NCI-H1436 (cell line): ENCODE measurements at regions not wholly inside any gene's neighbourhood (a gene's known extent, or its start where the extent isn't known, plus 50 kb on each side); places are given as distances from the start of the nearest gene placed in this dataset.
"Not testable (repeated sequence)": the region's sequence is repeated elsewhere in the genome, so short reads cannot be mapped to it uniquely, and the experiment has no call there.

Source experiments
- DNase-seq: peaks from one replicate; lab custom pipeline; 2025; lab: John Stamatoyannopoulos, UW

DNA sequence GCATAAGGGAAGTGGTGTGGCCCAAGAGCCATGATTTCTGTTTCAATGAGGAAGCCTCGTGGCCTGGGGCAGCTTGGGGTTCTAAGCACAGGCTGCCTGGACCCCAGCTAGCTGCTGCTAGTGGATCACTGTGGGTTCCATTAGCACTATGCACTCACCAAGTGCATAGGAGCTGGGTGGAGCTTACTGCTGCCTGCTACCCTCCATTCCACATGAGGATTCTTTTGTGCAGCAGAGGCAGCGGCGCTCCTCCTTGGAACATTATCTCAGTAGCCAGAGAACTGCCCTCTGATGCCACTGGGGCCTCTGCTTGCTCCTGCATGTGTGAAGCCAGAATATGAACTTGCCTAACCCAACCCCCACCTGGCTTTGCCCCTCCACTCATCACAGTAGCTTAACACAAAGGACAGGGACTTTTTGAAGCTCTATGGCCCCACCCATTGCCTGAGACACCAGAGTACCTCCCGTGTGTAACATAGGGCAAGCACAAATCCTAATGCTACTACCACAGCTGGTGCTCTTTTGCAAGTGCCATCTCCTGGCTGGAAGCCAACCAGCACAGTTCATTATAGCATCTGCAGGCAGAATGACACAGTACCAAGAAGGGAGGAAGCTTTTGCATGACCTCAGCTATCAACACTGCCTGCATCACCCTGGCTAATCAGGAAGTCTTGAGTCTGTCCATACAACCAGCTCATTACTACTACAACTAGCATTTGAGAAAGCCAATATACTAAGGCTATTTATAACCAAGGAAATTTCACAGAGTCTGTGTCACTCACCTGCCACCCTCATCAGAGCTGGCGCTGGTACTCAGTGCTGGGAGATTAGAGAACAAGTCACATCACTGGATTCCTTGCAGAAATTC, 297.0 kb upstream of the GULP1 start:
- DNase-seq = peak; percentile 27

DNA sequence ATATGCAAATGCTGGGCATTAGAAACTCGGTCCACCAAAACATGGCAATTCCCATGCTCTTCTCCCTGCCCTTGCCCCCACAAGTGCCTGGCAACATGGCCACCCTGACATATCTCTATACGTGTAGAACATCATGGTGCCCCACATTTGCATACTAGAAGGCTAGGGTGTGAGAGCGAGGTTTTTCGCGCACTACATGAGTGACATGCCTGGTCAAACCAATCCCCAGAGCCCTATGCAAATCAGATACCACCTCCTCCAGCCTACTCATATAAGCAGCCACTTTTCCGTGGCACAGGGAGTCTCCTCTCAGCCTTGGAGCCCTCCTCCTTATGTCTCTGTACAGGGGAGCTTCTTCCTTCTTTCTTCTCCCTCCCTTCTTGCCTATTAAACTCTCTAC, 296.1 kb upstream of the GULP1 start:
- DNase-seq = no peak

DNA sequence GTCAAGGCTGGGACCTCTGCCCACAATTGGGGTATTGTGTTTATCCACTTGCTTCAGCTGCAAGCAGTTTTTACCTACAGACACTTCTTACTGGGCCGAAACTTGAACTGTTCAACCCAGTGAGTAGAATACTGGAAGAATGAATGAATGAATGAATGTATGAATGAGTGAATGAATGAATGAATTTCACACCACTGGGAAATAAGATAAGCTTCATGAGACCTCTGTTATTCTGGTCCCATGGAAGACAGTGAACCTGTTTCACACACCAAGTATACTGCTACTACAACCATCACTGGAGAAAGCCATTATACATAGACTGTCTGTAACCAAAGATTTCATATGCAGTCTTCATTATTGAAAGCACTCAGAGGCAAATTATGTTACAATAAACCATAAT, 295.0 kb upstream of the GULP1 start:
- no peak for DNase-seq

DNA sequence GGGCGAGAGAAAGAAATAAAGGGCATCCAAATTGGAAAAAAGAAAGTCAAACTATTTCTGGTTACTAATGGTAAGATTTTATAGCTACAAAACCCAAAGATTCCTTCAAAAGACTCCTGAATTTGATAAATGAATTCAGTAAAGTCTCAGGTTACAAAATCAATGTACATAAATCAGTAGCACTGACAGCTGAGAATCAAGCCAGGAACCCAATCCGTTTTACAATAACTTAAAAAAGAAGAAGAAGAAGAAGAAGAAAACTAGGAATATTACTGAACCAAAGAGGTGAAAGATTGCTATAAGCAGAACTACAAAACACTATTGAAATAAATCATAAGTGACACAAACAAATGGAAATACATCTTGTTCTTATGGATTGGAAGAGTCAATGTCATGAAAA, 291.5 kb upstream of the GULP1 start:
- no peak for DNase-seq

DNA sequence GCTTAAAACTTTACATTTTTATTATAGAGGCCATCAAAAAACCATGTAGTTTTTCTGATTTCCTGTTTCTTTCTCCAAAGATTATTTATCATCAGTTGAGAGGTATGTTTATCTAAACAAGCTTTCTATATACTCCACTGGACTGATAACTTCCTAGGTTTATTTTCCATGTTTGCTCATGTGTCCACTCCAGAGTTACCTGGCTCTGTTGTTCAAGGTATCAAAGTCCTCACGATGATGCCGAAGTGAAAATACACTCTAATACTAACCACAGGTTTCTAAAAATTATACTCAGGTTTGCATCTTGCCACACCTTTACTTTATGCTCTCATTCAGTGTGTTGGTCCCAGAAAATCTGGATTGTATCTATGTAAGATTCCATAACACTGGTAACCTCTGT, 287.9 kb upstream of the GULP1 start:
- no peak for DNase-seq

DNA sequence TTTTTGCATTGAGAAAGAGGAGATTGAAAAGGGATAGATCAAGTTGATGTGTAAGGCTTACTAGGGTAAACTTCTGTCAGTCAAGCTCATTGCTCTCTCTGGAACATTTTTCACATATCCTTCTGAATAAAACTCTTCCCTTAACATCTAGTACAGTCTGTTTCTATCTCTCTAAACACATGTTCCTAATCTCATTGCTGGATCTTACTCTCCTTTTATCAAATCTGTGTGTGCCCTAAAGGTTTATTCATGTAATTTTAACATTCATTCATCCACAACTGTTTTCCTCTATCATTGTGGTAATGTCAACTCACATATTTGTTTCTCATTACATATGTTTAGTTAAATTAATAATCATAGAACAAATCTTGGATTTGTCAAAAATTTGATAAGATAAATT, 277.9 kb upstream of the GULP1 start:
- DNase-seq = no peak

DNA sequence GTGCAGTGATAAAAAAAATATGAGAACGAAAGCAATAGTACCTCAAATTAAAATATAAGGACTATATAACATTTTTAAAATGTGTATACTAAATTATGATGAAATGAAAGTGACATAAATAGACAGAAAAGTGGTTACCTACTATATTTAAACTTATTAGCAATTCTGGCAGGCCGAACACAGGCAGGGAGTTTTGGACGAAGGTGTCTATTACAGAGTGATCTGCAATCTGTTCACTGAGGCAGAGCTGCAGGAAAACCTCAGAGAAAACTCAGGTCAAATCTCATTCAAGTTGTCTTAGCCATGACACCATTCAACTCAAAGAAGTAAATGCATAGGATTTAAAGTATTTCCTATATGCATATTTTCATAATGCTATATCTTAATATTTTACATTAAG, 274.8 kb upstream of the GULP1 start:
- no peak for DNase-seq

DNA sequence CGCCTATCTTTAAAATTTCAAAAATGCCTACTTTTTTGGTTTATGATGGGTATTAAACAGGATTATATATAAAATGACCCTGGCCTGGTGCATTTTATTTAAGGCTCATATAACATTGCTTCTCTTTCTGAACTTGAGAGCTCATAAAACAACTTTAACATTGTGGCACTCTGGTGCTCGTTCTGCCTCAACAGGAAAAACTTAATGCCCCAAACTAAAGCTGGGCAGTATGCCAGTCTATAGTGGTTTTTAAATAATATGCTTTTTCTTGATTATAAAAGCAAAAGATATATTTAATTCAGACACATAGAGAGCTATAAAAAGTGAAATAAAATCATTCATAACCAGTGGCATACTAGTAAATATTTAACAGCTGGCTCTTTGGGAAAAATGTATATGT, 269.3 kb upstream of the GULP1 start:
- no peak for DNase-seq

DNA sequence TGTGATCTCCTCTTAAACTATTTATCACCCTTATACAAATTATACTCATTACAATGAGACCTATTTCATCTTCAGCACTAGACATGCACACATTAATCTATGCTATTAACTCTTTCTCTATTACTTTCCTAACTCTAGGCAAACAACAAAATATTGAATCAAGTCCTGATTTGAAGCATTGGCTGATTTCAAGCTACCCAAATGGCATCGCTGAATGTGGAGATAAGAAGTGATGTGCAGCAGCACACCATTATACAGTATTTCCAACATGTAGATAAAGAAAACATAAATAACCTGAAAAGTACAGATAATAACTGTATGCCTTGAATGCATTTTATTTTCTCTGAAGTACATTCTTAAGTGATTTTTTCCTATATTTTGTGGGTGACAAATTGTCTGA, 268.6 kb upstream of the GULP1 start:
- no peak for DNase-seq

DNA sequence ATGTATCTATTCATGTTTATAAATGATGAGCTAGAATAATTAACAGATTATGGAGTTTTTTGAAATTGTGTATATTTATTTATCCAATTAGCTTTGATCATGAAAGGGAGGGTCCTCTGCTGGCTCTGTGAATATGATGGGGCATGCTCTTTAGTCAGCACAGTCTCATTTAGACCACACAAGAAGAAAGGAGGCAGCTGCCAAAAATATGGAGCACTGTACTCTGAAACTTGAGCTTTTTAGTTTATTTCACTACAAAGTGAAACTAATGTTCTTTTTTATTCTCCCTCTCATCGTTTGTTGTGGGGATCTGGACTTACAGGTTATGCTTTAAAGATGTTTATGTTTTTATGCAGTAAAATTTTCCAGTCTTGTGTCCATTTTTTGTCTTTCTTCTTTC, 266.9 kb upstream of the GULP1 start:
- DNase-seq = no peak

DNA sequence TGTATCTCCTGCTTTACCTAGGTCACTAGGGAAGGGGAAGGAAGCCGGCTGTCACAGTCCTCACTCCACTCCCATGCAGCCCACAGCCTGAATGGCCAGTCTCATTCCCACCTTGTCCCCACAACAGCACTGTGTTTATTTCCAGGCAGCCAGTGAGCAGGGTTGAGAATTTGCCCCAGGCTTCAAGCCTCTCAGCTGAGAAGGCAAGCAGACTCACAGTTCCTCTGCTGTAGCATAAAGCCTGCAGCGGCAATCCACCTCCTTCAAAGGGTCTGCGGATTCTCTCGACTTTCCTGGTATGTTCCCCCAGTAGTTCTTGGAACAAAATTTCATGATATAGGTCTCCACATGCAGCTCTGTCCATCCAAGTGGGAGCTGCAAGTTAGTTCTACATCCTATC, 262.9 kb upstream of the GULP1 start:
- DNase-seq = no peak

DNA sequence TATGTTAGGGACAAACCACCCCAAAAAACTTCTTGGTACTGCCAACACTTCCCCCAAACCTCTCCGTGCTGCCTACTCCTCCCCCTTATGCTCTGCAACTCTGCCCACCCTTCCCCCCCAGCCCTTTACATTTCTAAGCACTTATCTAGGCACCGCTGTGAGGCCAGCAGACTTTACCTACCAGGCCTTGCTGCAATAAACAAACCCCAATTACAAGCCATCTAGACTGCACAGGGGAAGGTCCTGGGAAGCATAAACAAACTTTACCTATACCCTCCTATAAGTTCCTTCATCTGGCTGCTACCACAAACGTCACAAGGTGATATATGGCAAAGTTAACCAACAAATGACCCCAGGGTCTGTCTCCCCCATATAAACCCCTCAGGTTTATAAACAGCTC, 259.4 kb upstream of the GULP1 start:
- DNase-seq = no peak

DNA sequence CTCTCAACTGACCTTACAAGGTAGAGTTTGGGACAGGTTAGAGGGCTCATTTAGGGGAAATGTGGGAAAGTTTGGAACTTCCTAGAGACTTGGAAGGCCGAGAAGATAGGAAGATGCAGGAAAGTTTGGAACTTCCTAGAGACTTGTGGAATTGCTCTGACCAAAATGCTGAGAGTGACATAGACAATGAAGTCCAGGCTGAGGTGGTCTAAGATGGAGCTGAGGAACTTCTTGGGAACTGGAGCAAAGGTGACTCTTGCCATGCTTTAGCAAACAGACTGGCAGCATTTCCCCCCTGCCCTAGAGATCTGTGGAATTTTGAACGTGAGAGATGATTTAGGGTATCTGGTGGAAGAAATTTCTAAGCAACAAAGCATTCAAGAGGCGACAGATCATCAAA, 258.9 kb upstream of the GULP1 start:
- DNase-seq = no peak

DNA sequence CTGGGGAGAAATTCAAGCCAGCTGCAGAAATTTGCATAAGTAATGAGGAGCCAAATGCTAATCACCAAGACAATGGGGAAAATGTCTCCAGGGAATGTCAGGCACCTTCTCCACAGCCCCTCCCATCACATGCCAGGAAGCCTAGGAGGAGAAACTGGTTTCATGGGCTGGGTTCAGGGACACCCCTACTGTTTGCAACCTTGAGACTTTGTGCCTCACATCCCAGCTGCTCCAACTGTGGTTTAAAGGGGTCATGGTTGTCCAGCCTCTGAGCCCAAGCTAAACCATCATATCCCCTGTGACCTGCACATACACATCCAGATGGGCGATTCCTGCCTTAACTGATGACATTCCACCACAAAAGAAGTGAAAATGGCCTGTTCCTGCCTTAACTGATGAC, 258.4 kb upstream of the GULP1 start:
- DNase-seq = not testable (repeated sequence)

DNA sequence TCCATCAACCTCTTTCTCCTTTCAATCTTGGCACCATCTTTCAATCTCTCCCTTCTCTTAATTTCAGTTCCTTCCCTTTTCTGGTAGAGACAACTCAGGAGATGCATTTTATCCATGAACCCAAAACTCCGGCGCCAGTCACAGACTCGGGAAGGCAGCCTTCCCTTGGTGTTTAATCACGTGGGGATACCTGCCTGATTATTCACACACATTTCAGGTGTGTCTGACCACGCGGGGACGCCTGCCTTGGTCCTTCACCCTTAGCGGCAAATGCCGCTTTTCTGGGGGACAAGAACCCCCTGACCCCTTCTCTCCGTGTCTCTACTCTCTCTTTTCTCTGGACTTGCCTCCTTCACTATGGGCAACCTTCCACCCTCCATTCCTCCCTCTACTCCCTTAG, 257.6 kb upstream of the GULP1 start:
- not testable (repeated sequence) for DNase-seq

DNA sequence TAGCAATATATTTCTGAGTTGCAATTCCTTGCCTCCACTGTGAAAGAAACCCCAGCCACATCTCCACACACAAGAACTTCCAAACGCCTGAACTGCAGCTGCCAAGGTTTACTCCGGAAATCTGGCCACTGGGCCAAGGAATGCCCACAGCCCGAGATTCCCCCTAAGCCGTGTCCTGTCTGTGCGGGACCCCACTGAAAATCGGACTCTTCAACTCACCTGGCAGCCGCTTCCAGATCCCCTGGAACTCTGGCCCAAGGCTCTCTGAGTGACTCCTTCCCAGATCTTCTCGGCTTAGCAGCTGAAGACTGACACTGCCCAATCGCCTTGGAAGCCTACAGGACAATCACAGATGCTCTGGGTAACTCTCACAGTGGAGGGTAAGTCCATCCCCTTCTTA, 256.3 kb upstream of the GULP1 start:
- DNase-seq = not testable (repeated sequence)

DNA sequence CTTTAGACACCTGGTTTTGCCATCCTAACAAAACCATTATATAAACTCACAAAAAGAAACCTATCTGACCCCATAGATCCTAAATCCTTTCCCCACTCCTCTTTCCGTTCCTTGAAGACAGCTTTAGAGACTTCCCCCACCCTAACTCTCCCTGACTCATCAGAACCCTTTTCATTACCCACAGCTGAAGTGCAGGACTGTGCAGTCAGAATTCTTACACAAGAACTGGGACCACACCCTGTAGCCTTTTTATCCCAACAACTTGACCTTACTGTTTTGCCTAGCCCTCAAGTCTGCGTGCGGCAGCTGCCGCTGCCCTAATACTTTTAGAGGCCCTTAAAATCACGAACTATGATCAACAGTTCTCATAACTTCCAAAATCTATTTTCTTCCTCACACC, 254.9 kb upstream of the GULP1 start:
- not testable (repeated sequence) for DNase-seq

DNA sequence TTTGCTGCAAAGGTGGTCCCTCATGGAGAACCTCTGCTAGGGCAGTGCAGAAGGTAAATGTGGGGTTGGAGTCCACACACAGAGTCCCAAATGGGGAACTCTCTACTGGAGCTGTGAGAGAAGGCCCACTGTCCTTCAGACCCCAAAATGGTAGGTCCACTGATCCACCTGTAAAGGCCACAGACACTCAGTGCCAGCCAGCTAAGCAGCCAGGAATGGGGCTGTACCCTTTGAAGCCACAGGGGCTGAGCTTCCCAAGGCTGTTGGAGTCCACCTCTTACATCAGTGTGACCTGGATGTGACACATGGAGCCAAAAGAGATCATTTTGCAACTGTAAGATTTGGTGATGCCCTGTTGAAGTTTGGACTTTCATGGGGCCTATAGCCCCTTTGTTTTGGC, 252.4 kb upstream of the GULP1 start:
- DNase-seq = no peak

DNA sequence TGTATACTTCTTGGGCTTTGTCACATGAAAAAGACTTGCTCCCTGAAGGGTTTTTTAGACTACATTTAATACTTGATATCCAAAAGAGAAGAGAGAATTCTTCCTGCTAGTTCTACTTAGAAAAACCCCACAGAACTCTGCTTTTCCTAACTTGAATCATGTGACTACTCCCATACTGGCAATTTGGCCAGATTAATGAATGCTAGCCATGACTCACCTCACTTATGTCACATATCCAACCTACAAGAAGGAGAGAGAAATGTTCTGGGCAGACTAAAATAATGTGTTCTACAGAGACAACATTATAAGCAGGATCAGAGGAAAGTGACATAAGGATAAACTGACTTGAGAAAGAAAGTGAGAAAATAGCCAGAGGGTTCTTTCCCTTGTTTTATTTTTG, 249.3 kb upstream of the GULP1 start:
- no peak for DNase-seq

DNA sequence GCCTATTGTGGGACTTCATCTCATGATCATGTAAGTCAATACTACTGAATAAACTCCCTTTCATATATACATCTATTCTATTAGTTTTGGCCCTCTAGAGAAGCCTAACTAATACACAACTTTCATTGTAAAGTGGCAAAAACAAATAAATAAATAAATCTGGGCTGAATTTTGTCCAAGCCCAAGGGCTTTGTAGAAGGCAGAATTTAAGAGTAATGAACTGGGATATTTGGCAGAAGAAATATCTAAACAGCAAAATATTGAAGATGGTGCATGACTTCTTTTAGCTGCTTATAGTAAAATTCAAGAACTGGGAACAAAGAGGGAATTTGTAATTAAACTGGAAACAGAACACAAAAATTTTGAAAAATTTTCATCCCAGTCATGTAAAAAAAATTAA, 246.7 kb upstream of the GULP1 start:
- no peak for DNase-seq

DNA sequence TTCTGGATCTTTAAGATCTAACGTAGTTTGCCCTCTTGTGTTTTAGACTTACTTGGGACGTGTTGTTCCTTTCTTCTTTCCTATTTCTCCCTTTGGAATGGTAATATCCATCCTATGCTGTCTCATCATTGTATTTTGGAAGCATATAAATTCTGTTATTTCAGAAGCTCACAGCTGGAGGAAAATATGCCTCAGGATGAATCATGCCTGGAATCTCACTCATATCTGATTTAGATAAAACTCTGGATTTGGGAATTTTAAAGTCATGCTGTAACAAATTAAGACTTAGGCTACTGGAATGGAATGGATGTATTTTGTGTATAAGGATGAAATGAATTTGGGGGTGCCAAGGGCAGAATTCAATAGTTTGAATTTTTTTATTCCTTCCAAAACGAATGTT, 245.2 kb upstream of the GULP1 start:
- no peak for DNase-seq

DNA sequence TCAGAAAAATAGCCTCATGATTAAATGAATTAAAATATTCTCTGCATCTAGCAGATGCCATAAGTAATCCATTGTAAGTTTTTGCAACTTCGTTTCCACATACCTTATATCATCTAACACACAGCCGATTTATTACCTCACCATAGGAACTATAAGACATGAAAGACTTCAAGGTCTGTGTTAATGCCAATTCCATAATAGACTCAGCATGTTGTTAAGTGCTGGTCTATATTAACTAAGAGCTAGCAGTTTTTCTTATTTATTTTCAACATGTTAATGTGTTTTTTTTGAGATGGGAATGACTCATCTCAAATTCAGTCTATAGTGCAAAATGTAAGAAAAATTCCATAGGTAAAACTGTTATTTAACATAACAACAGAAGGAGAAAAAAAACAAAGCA, 243.9 kb upstream of the GULP1 start:
- no peak for DNase-seq

DNA sequence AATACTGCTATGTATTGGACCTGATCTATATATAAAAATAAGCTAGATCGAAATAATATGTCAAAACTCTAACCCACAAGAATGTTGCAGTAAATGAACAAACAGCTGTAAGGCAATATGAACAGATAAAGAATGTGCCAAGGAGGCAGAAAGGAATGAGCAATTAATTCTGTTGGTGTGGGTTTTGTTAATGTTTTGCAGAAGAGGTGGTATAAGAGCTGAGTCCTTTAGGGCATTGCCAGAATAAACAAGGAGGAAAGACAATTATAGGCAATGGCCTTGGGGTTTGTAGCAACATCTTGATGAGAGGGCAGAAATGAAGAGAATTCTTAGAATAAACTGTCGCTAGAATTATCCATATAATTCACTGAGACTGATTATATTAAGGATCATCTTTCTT, 240.9 kb upstream of the GULP1 start:
- no peak for DNase-seq

DNA sequence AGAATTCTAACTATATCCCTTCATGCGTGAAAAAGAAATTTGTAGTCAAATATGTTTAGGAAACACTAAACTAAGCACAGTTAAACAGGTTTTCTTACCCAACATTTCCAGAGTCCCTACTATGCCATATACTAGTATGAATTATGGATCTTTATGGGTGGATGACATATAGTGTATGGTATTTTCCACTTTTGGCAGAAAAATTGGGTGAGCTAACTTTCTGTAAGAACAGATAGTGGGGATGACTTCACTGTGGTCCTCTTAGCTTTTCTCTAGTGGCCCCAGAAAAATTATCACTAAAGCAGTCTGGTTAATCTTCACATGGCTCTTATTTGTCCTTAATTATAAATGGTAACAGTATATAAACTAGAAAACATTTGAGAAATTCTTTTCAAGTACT, 240.0 kb upstream of the GULP1 start:
- DNase-seq = no peak
